Testis (tissue), 2 donors: ENCODE measurements at regions not wholly inside any gene's neighbourhood (a gene's known extent, or its start where the extent isn't known, plus 50 kb on each side); places are given as distances from the start of the nearest gene placed in this dataset.

Source experiments
- DNase-seq: peaks from one replicate; pipeline ENCODE4 v3.0.0-alpha.2; 2019
- H3K27ac ChIP-seq, 2 donors: fragments of 200-600 bp; sonication (generic); one replicate each; pipeline ENCODE4 v1.5.1; 2019
- H3K27me3 ChIP-seq: fragments of 200-600 bp; sonication (generic); one replicate; pipeline ENCODE4 v1.5.1; 2019
- H3K36me3 ChIP-seq: fragments of 200-600 bp; sonication (generic); one replicate; pipeline ENCODE4 v1.5.1; 2017; ENCODE audit warnings: low read depth; ENCODE audit errors: missing control alignments
- H3K4me1 ChIP-seq: fragments of 200-600 bp; sonication (generic); one replicate; pipeline ENCODE4 v1.5.1; 2019
- H3K4me3 ChIP-seq, 2 donors: fragments of 200-600 bp; sonication (generic); one replicate each; pipeline ENCODE4 v1.5.1; 2017 to 2019
- H3K9me3 ChIP-seq: fragments of 200-600 bp; sonication (generic); one replicate; pipeline ENCODE4 v1.5.1; 2017
- CTCF ChIP-seq, 3 experiments: fragments of 450-650 bp in 2 of 3; fragments of 200-600 bp in 1 of 3; sonication (generic) in 1 of 3; IDR thresholded peaks; one replicate each; pipeline ENCODE4 v1.5.1; 2016 to 2019; ENCODE audit warnings: antibody characterized with exemption in 3 of 3, mild to moderate bottlenecking in 2 of 3, moderate library complexity in 1 of 3
- POLR2A ChIP-seq: fragments of 450-650 bp; IDR thresholded peaks from one replicate; pipeline ENCODE4 v1.6.1; 2017; ENCODE audit warnings: antibody characterized with exemption, mild to moderate bottlenecking, moderate library complexity
- WGBS, 2 donors: methylation state at CpG; one replicate each; pipeline ENCODE4 v1.1.5; 2018; 5-methylcytosine and 5-hydroxymethylcytosine counted together
- intact Hi-C: fragments of 100-400 bp; cut with DNase I; formaldehyde crosslinking; loops from one replicate; pipeline ENCODE4 v1.15.1; 2023; ENCODE audit warnings: low total_unique reads

GRCh38 chr20:48003021-48003420 lies 217.7 kb upstream of the SULF2 start:
- no peaks in the 10 kb centered on the region for H3K9me3 ChIP-seq
- DNase-seq = no peak
- H3K4me3 ChIP-seq = no peak overlapping the region
- H3K36me3 ChIP-seq = no peaks in the 10 kb centered on the region
- TF ChIP-seq CTCF (IDR thresholded peaks at IDR 0.05) = no peak
- no peak for TF ChIP-seq POLR2A
- intact Hi-C loops = no loop called here
- no peak overlapping the region for H3K27ac ChIP-seq
- 89 to 100% methylated on average over 2 of the region's 2 CpGs for WGBS, 2 donors
- H3K27me3 ChIP-seq = no peaks in the 10 kb centered on the region
- no peaks in the 10 kb centered on the region for H3K4me1 ChIP-seq

- intact Hi-C loops = no loop called here
- Histone ChIP-seq H3K4me3 (no peak overlapping the region), H3K27me3 (no peaks in the 10 kb centered on the region), H3K4me1 (no peaks in the 10 kb centered on the region), H3K27ac (no peak overlapping the region), H3K36me3 (no peaks in the 10 kb centered on the region), H3K9me3 (no peaks in the 10 kb centered on the region)
- no peak for DNase-seq
- WGBS, 2 donors = 19 to 40% methylated on average over 2 of the region's 2 CpGs
- TF ChIP-seq POLR2A = no peak
- no peak for TF ChIP-seq CTCF (IDR thresholded peaks at IDR 0.05)
Measured at GRCh38 chr20:48002517-48002970, 217.3 kb upstream of the SULF2 start.

- H3K4me3 ChIP-seq = no peak overlapping the region
- H3K36me3 ChIP-seq = no peaks in the 10 kb centered on the region
- H3K27me3 ChIP-seq = no peaks in the 10 kb centered on the region
- H3K27ac ChIP-seq = no peak overlapping the region
- no peaks in the 10 kb centered on the region for H3K4me1 ChIP-seq
- intact Hi-C loops = no loop called here
- H3K9me3 ChIP-seq = no peaks in the 10 kb centered on the region
- TF ChIP-seq CTCF (IDR thresholded peaks at IDR 0.05) (no peak), POLR2A (no peak)
- no peak for DNase-seq
Measured at GRCh38 chr20:47999166-47999565, 213.9 kb upstream of the SULF2 start.

GRCh38 chr20:47998736-47999135 lies 213.5 kb upstream of the SULF2 start:
- Histone ChIP-seq H3K4me1 (no peaks in the 10 kb centered on the region), H3K4me3 (no peak overlapping the region), H3K27ac (no peak overlapping the region), H3K36me3 (no peaks in the 10 kb centered on the region), H3K27me3 (no peaks in the 10 kb centered on the region), H3K9me3 (no peaks in the 10 kb centered on the region)
- DNase-seq = no peak
- TF ChIP-seq POLR2A = no peak
- TF ChIP-seq CTCF (IDR thresholded peaks at IDR 0.05) = no peak
- WGBS, 2 donors = 86 to 92% methylated on average over 5 of the region's 5 CpGs
- intact Hi-C loops = no loop called here

- intact Hi-C loops = no loop called here
- H3K4me1 ChIP-seq = no peaks in the 10 kb centered on the region
- 80 to 83% methylated on average over 6 of the region's 6 CpGs for WGBS, 2 donors
- TF ChIP-seq POLR2A (no peak), CTCF (IDR thresholded peaks at IDR 0.05) (no peak)
- H3K9me3 ChIP-seq = no peaks in the 10 kb centered on the region
- H3K4me3 ChIP-seq = no peak overlapping the region
- H3K27ac ChIP-seq = no peak overlapping the region
- DNase-seq = no peak
- H3K27me3 ChIP-seq = no peaks in the 10 kb centered on the region
- no peaks in the 10 kb centered on the region for H3K36me3 ChIP-seq
Measured at GRCh38 chr20:47995661-47996060, 210.4 kb upstream of the SULF2 start.
